SH-SY5Y (cell line): ENCODE measurements at regions not wholly inside any gene's neighbourhood (a gene's known extent, or its start where the extent isn't known, plus 50 kb on each side); places are given as distances from the start of the nearest gene placed in this dataset.

ENCODE experiments used
- GATA2 ChIP-seq: IDR thresholded peaks from 2 replicates; pipeline ENCODE4 v1.6.1; 2011; ENCODE audit warnings: mild to moderate bottlenecking, low read depth, low read length
- GATA3 ChIP-seq: IDR thresholded peaks from 2 replicates; pipeline ENCODE4 v1.6.1; 2011; ENCODE audit warnings: low read depth, mild to moderate bottlenecking, low read length, moderate library complexity

DNA sequence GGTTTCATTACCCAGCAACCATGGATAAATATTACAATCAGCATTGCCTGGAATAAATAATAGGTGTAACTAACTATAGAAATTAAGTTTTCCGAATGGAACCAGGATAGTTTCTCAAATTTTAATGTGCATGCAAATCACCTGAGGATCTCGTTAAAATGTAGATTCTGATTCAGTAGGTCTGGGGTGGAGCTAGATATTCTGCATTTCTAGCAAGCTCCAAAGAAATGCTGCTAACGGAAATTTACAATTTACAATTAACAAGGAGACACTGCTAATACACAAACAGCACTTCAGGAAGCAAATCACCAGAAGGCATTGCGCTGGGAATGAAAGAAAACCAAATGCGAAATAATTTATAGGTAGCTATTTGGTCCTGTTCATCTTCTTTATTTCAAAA, 597.5 kb upstream of the KLF12 start:
- TF ChIP-seq GATA2 (no peak), GATA3 (no peak)
